ENCODE measurements at regions not wholly inside any gene's neighbourhood (a gene's known extent, or its start where the extent isn't known, plus 50 kb on each side); places are given as distances from the start of the nearest gene placed in this dataset.

- TF ChIP-seq CTCF (conservative IDR thresholded peaks at IDR 0.05), result no peak
- no peak for TF ChIP-seq ZFX (IDR thresholded peaks at IDR 0.05)
Observed at GRCh38 chr16:59783191-59783590, 1049.1 kb upstream of the GOT2 start.
